ENCODE measurements at regions not wholly inside any gene's neighbourhood (a gene's known extent, or its start where the extent isn't known, plus 50 kb on each side); places are given as distances from the start of the nearest gene placed in this dataset.

- TF ChIP-seq BACH2 (CRISPR knock-in tag; IDR thresholded peaks at IDR 0.05; ENCODE audit: borderline replicate concordance) (no peak), CREB5 (CRISPR knock-in tag; IDR thresholded peaks at IDR 0.05; ENCODE audit: low read depth) (no peak), OSR1 (CRISPR knock-in tag; IDR thresholded peaks at IDR 0.05) (no peak)
Measured at GRCh38 chr13:71316792-71317363, 550.1 kb downstream of the DACH1 start.

Measured in SK-N-SH treated with all-trans-retinoic acid at 6 μM for 48 hours (cell line).